IMR-90 (cell line): ENCODE measurements at regions not wholly inside any gene's neighbourhood (a gene's known extent, or its start where the extent isn't known, plus 50 kb on each side); places are given as distances from the start of the nearest gene placed in this dataset.

Experiments used
- ATAC-seq: fragments of 200-7000 bp; cut with Tn5 transposase; 2 replicates; pipeline ENCODE4 v1.9.1; 2020; ENCODE audit warnings: low read depth, mild to moderate bottlenecking, moderate library complexity
- BruUV-seq: library from RNA; stranded (reverse); fragments of 400-500 nt; replicated peaks from 2 replicates; lab custom pipeline; 2021; lab: Mats Ljungman, UMichigan
- CTCF ChIA-PET: fragments of 300-600 bp; formaldehyde crosslinking; extraction: SDS; loops from one replicate; lab custom pipeline; 2021; ENCODE audit warnings: antibody characterized with exemption; lab: Yijun Ruan, JAX
- POLR2A ChIA-PET: fragments of 300-600 bp; sonication (Branson Sonifier 250); formaldehyde crosslinking; loops from one replicate; lab custom pipeline; 2022; ENCODE audit warnings: antibody characterized with exemption; ENCODE audit not compliant: unreplicated experiment; lab: Charles Lee
- DNase-seq: peaks from one replicate; pipeline ENCODE4 v3.0.0; 2013
- H2AFZ ChIP-seq: replicated peaks from 2 replicates; pipeline ENCODE3; 2013; ENCODE audit warnings: low read length, mild to moderate bottlenecking; ENCODE audit not compliant: poor library complexity
- H2AK5ac ChIP-seq: 2 replicates; pipeline ENCODE4 v1.6.1; 2013; ENCODE audit warnings: low read depth, low read length, inconsistent platforms
- H2AK9ac ChIP-seq: replicated peaks from 2 replicates; pipeline ENCODE3; 2013; ENCODE audit warnings: mild to moderate bottlenecking, low read depth, low read length, moderate library complexity; ENCODE audit not compliant: poor library complexity
- H2BK120ac ChIP-seq: 2 replicates; pipeline ENCODE4 v1.6.1; 2013; ENCODE audit warnings: low read depth, low read length, inconsistent platforms
- H2BK15ac ChIP-seq: 3 replicates; pipeline ENCODE4 v1.6.1; 2013; ENCODE audit warnings: low read depth, low read length, inconsistent platforms
- H2BK20ac ChIP-seq: 2 replicates; pipeline ENCODE4 v1.6.1; 2013; ENCODE audit warnings: low read depth, mild to moderate bottlenecking, inconsistent platforms, low read length, moderate library complexity
- H2BK5ac ChIP-seq: 2 replicates; pipeline ENCODE4 v1.6.1; 2013; ENCODE audit warnings: mild to moderate bottlenecking, low read depth, low read length, inconsistent platforms; ENCODE audit not compliant: poor library complexity, severe bottlenecking
- H3K14ac ChIP-seq: replicated peaks from 2 replicates; pipeline ENCODE4 v1.6.1; 2013; ENCODE audit warnings: low read depth, low read length, inconsistent platforms
- H3K18ac ChIP-seq: 2 replicates; pipeline ENCODE4 v1.6.1; 2013; ENCODE audit warnings: low read depth, low read length, control low read depth
- H3K23ac ChIP-seq: 2 replicates; pipeline ENCODE4 v1.6.1; 2013; ENCODE audit warnings: low read depth, low read length, inconsistent platforms
- H3K27ac ChIP-seq: 2 replicates; pipeline ENCODE4 v1.5.1; 2013; ENCODE audit warnings: mild to moderate bottlenecking, control low read depth, low read length; ENCODE audit not compliant: insufficient read depth
- H3K27me3 ChIP-seq: 2 replicates; pipeline ENCODE4 v1.6.1; 2013; ENCODE audit warnings: low read length; ENCODE audit not compliant: control insufficient read depth, insufficient read depth
- H3K36me3 ChIP-seq: 2 replicates; pipeline ENCODE4 v1.6.1; 2013; ENCODE audit warnings: low read length, mixed read lengths; ENCODE audit not compliant: control insufficient read depth, insufficient read depth
- H3K4ac ChIP-seq: 2 replicates; pipeline ENCODE4 v1.6.1; 2013; ENCODE audit warnings: low read depth, low read length, inconsistent platforms
- H3K4me1 ChIP-seq: 2 replicates; pipeline ENCODE4 v1.6.1; 2013; ENCODE audit warnings: low read length, mixed read lengths; ENCODE audit not compliant: control insufficient read depth, insufficient read depth
- H3K4me2 ChIP-seq: 2 replicates; pipeline ENCODE4 v1.6.1; 2013; ENCODE audit warnings: low read depth, mild to moderate bottlenecking, control low read depth, low read length, moderate library complexity
- H3K4me3 ChIP-seq: 2 replicates; pipeline ENCODE4 v1.5.1; 2013; ENCODE audit warnings: low read depth, mild to moderate bottlenecking, control low read depth, low read length, moderate library complexity; ENCODE audit not compliant: insufficient read depth
- H3K56ac ChIP-seq: 2 replicates; pipeline ENCODE4 v1.6.1; 2013; ENCODE audit warnings: low read length, inconsistent platforms; ENCODE audit not compliant: insufficient read depth; ENCODE audit errors: extremely low read depth
- H3K79me1 ChIP-seq, 2 experiments: 2 replicates each; pipeline ENCODE4 v1.6.1; 2013; ENCODE audit warnings: low read length in 2 of 2, inconsistent platforms in 1 of 2, low read depth in 1 of 2
- H3K9ac ChIP-seq: 2 replicates; pipeline ENCODE4 v1.6.1; 2013; ENCODE audit warnings: low read depth, low read length, control low read depth
- H3K9me1 ChIP-seq: 2 replicates; pipeline ENCODE4 v1.6.1; 2013; ENCODE audit warnings: low read length, inconsistent platforms; ENCODE audit not compliant: insufficient read depth
- H3K9me3 ChIP-seq: 2 replicates; pipeline ENCODE4 v1.6.1; 2013; ENCODE audit warnings: low read length; ENCODE audit not compliant: control insufficient read depth, insufficient read depth
- H4K20me1 ChIP-seq: 2 replicates; pipeline ENCODE4 v1.6.1; 2013; ENCODE audit warnings: low read length, inconsistent platforms; ENCODE audit not compliant: insufficient read depth
- H4K5ac ChIP-seq: 2 replicates; pipeline ENCODE4 v1.6.1; 2013; ENCODE audit warnings: mild to moderate bottlenecking, low read depth, low read length, control low read depth
- H4K8ac ChIP-seq, 2 experiments: 2 replicates each; pipeline ENCODE4 v1.6.1; 2013; ENCODE audit warnings: low read depth in 2 of 2, low read length in 2 of 2, control low read depth in 1 of 2, inconsistent platforms in 1 of 2
- H4K91ac ChIP-seq: 2 replicates; pipeline ENCODE4 v1.6.1; 2013; ENCODE audit warnings: low read depth, low read length, inconsistent platforms; ENCODE audit not compliant: insufficient read depth
- BHLHE40 ChIP-seq: fragments of 150-350 bp; IDR thresholded peaks from 2 replicates; pipeline ENCODE4 v1.6.1; 2016; ENCODE audit warnings: mild to moderate bottlenecking, low read depth, low read length
- CEBPB ChIP-seq: IDR thresholded peaks from 2 replicates; pipeline ENCODE4 v1.6.1; 2012; ENCODE audit warnings: low read depth, low read length, improper control_type of control experiment
- CHD1 ChIP-seq: IDR thresholded peaks from 2 replicates; pipeline ENCODE4 v1.6.1; 2012; ENCODE audit warnings: low read depth, low read length, improper control_type of control experiment
- FOS ChIP-seq: fragments of 150-350 bp; IDR thresholded peaks from 2 replicates; pipeline ENCODE4 v1.6.1; 2016; ENCODE audit warnings: low read depth, low read length
- MAFK ChIP-seq: IDR thresholded peaks from 2 replicates; pipeline ENCODE4 v1.6.1; 2012; ENCODE audit warnings: low read depth, low read length, improper control_type of control experiment
- MAZ ChIP-seq: IDR thresholded peaks from 2 replicates; pipeline ENCODE4 v1.6.1; 2012; ENCODE audit warnings: low read depth, mild to moderate bottlenecking, low read length, improper control_type of control experiment, moderate library complexity, borderline replicate concordance
- MXI1 ChIP-seq: IDR thresholded peaks from 2 replicates; pipeline ENCODE4 v1.6.1; 2012; ENCODE audit warnings: low read depth, mild to moderate bottlenecking, low read length, moderate library complexity, borderline replicate concordance
- NFE2L2 ChIP-seq: fragments of 150-350 bp; IDR thresholded peaks from 2 replicates; pipeline ENCODE4 v1.6.1; 2016; ENCODE audit warnings: low read depth, mild to moderate bottlenecking, low read length
- POLR2A ChIP-seq: IDR thresholded peaks from 2 replicates; pipeline ENCODE4 v1.6.1; 2012; ENCODE audit warnings: mild to moderate bottlenecking, low read depth, low read length
- RAD21 ChIP-seq: IDR thresholded peaks from 2 replicates; pipeline ENCODE4 v1.6.1; 2012; ENCODE audit warnings: low read length, improper control_type of control experiment
- RCOR1 ChIP-seq: IDR thresholded peaks from 2 replicates; pipeline ENCODE4 v1.6.1; 2012; ENCODE audit warnings: mild to moderate bottlenecking, low read length, improper control_type of control experiment; ENCODE audit not compliant: insufficient replicate concordance
- RFX5 ChIP-seq: IDR thresholded peaks from 2 replicates; pipeline ENCODE4 v1.8.0; 2012; ENCODE audit warnings: low read depth, mild to moderate bottlenecking, low read length, moderate library complexity
- SMC3 ChIP-seq: fragments of 150-350 bp; IDR thresholded peaks from 2 replicates; pipeline ENCODE4 v1.6.1; 2016; ENCODE audit warnings: low read depth, mild to moderate bottlenecking, antibody characterized with exemption, low read length, moderate library complexity
- WGBS, 2 experiments: methylation state at CpG; one replicate each; pipeline versions ENCODE4 v1.1.5 to v1.1.7; 2013; ENCODE audit warnings: missing lambda C conversion rate in 2 of 2; ENCODE audit not compliant: insufficient read length in 1 of 2; ENCODE audit errors: extremely low coverage in 2 of 2; 5-methylcytosine and 5-hydroxymethylcytosine counted together
- dilution Hi-C: fragments of 300-500 bp; cut with HindIII; formaldehyde crosslinking; loops from one replicate; pipeline ENCODE4 v1.14.3; 2018; ENCODE audit warnings: low sequenced_read_pairs; ENCODE audit not compliant: unreplicated experiment
- in situ Hi-C: fragments of 300-500 bp; cut with MboI; formaldehyde crosslinking; loops from 3 replicates; pipeline ENCODE4 v1.14.3; 2019; ENCODE audit warnings: low sequenced_read_pairs, inconsistent platforms, mixed read lengths
- intact Hi-C: fragments of 100-400 bp; cut with micrococcal nuclease; formaldehyde crosslinking; loops from 2 replicates; pipeline ENCODE4 v1.10.0; 2022
- TF ChIP-seq, protein P1 (sequence below): conservative IDR thresholded peaks from 2 replicates; pipeline ENCODE4 v1.5.1; 2012; ENCODE audit warnings: mild to moderate bottlenecking, low read depth, low read length, improper control_type of control experiment
- TF ChIP-seq, protein P2 (sequence below): fragments of 150-350 bp; IDR thresholded peaks from 2 replicates; pipeline ENCODE4 v1.6.1; 2017; ENCODE audit warnings: mild to moderate bottlenecking, antibody characterized with exemption, low read length, low read depth
- TF ChIP-seq, protein P3 (sequence below): fragments of 150-350 bp; IDR thresholded peaks from 2 replicates; pipeline ENCODE4 v1.6.1; 2016; ENCODE audit warnings: low read depth, mild to moderate bottlenecking, low read length, moderate library complexity, borderline replicate concordance

DNA sequence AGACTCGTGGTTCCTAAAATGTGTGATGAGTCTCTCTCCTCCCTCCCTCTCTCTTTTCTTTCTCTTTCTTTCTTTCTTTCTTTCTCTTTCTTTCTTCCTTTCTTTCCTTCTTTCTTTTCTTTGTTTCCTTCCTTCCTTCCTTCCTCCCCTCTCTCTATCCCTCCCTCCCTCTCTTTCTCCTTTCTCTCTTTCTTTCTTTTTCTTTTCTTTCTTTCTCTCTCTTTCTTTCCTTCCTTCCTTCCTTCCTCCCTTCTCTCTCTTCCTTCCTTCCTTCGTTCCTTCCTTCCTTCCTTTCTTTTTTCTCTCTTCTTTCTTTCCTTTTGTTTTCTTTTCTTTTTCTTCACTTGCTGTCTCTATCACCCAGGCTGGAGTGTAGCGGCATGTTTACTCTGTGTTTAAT lies 290.8 kb downstream of the NFKBIZ start:
- Histone ChIP-seq H3K27ac (no peak overlapping the region), H4K20me1 (no peaks in the 10 kb centered on the region), H2BK20ac (no peak overlapping the region), H2AK5ac (no peak overlapping the region), H4K91ac (no peak overlapping the region), H2BK120ac (no peak overlapping the region), H3K9me1 (peaks cover 5% of the 10 kb centered on the region; the same call in 1 of the 2 replicates), H4K5ac (no peak overlapping the region), H3K23ac (no peak overlapping the region), H3K4ac (no peak overlapping the region), H2AFZ (no peak overlapping the region), H3K4me2 (no peak overlapping the region), H3K56ac (no peak overlapping the region), H4K8ac (no peak overlapping the region), H3K27me3 (no peaks in the 10 kb centered on the region), H3K4me1 (peaks cover 12% of the 10 kb centered on the region), H2BK15ac (no peak overlapping the region), H2AK9ac (no peak overlapping the region), H3K36me3 (no peaks in the 10 kb centered on the region), H3K14ac (no peak overlapping the region), H2BK5ac (no peak overlapping the region), H3K4me3 (no peak overlapping the region), H3K79me1 (no peaks in the 10 kb centered on the region), H3K18ac (no peak overlapping the region), H3K9ac (no peak overlapping the region), H3K9me3 (no peaks in the 10 kb centered on the region)
- in situ Hi-C loops (no loop called here), dilution Hi-C loops (no loop called here), intact Hi-C loops (no loop called here)
- DNase-seq (no peak), ATAC-seq (no peak)
- POLR2A ChIA-PET = no interaction called here
- TF ChIP-seq RAD21 (no peak), MAZ (no peak), CHD1 (no peak), CEBPB (no peak), SMC3 (no peak), RFX5 (no peak), BHLHE40 (no peak), MAFK (no peak), MXI1 (no peak), FOS (no peak), POLR2A (no peak), NFE2L2 (no peak), RCOR1 (no peak)
- TF ChIP-seq, protein P1, sequence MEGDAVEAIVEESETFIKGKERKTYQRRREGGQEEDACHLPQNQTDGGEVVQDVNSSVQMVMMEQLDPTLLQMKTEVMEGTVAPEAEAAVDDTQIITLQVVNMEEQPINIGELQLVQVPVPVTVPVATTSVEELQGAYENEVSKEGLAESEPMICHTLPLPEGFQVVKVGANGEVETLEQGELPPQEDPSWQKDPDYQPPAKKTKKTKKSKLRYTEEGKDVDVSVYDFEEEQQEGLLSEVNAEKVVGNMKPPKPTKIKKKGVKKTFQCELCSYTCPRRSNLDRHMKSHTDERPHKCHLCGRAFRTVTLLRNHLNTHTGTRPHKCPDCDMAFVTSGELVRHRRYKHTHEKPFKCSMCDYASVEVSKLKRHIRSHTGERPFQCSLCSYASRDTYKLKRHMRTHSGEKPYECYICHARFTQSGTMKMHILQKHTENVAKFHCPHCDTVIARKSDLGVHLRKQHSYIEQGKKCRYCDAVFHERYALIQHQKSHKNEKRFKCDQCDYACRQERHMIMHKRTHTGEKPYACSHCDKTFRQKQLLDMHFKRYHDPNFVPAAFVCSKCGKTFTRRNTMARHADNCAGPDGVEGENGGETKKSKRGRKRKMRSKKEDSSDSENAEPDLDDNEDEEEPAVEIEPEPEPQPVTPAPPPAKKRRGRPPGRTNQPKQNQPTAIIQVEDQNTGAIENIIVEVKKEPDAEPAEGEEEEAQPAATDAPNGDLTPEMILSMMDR = no peak
- TF ChIP-seq, protein P2, sequence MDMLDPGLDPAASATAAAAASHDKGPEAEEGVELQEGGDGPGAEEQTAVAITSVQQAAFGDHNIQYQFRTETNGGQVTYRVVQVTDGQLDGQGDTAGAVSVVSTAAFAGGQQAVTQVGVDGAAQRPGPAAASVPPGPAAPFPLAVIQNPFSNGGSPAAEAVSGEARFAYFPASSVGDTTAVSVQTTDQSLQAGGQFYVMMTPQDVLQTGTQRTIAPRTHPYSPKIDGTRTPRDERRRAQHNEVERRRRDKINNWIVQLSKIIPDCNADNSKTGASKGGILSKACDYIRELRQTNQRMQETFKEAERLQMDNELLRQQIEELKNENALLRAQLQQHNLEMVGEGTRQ = no peak
- TF ChIP-seq, protein P3, sequence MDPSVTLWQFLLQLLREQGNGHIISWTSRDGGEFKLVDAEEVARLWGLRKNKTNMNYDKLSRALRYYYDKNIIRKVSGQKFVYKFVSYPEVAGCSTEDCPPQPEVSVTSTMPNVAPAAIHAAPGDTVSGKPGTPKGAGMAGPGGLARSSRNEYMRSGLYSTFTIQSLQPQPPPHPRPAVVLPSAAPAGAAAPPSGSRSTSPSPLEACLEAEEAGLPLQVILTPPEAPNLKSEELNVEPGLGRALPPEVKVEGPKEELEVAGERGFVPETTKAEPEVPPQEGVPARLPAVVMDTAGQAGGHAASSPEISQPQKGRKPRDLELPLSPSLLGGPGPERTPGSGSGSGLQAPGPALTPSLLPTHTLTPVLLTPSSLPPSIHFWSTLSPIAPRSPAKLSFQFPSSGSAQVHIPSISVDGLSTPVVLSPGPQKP = no peak
- 60% methylated on average over 1 of the region's 3 CpGs; no CpG with 5 or more reads in 1 of the 2 experiments for WGBS, 2 experiments
- CTCF ChIA-PET = no interaction called here
- no TSS peak for BruUV-seq
